ENCODE measurements at regions not wholly inside any gene's neighbourhood (a gene's known extent, or its start where the extent isn't known, plus 50 kb on each side); places are given as distances from the start of the nearest gene placed in this dataset.
"Not testable (repeated sequence)": the region's sequence is repeated elsewhere in the genome, so short reads cannot be mapped to it uniquely, and the experiment has no call there.

- no peak for DNase-seq (ENCODE audit: low read depth, low spot score)
Observed at GRCh38 chr4:116143198-116143597, 942.2 kb downstream of the TRAM1L1 start.

DNA sequence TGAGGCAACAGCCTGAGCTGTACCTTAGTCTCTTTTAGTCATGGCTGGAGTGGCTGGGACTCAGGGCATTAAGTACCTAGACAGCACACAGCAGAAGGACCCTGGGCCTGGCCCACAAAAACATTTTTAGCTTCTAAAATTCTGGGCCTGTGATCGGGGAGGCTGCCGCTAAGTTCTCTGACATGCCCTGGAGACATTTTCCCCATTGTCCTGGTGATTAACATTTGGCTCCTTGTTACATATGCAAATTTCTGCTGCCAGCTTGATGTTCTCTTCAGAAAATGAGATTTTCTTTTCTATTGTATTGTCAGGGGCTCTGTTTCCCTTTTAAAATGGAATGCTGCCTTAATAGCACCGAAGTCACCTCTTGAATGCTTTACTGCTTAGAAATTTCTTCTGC is 952.4 kb downstream of the TRAM1L1 start:
- DNase-seq (ENCODE audit: low read depth, low spot score), result no peak

DNA sequence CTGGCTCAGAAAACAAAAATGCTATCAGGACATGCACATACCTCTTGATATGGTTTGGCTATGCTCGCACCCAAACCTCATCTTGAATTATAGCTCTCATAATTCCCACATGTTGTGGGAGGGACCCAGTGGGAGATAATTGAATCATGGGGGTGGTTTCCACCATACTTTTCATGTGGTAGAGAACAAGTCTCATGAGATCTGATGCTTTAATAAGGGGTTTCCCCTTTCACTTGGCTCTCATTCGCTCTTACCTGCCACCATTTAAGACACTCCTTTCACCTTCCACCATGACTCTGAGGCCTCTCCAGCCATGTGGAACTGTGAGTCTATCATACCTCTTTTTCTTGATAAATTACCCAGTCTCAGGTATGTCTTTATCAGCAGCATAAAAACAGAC is 958.6 kb downstream of the TRAM1L1 start:
- no peak for DNase-seq (ENCODE audit: low read depth, low spot score)

- peak; percentile 17 for DNase-seq (ENCODE audit: low read depth, low spot score)
Observed at GRCh38 chr4:116122124-116122523, 963.3 kb downstream of the TRAM1L1 start.

GRCh38 chr4:116118221-116118620 is 967.2 kb downstream of the TRAM1L1 start:
- DNase-seq (ENCODE audit: low read depth, low spot score), result no peak

GRCh38 chr4:116112861-116113260 is 972.5 kb downstream of the TRAM1L1 start:
- not testable (repeated sequence) for DNase-seq (ENCODE audit: low read depth, low spot score)

DNA sequence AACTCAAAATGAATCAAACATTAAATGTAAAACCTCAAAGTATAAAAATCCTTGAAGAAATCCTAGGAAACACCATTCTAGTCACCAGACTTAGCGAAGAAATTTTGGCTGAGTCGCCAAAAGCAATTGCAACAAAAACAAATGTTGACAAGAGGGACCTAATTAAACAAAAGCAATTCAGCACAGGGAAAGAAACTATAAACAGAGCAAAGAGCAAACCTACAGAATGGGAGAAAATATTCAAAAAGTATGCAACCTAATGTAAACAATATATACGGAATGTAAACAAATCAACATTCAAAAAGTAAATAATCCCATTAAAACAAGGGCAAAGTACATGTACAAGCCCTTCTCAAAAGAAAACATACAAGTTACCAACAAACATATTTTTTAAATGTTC is 974.7 kb downstream of the TRAM1L1 start:
- DNase-seq (ENCODE audit: low read depth, low spot score), result no peak

- DNase-seq (ENCODE audit: low read depth, low spot score), result no peak
Observed at GRCh38 chr4:116108606-116109005, 976.8 kb downstream of the TRAM1L1 start.

DNA sequence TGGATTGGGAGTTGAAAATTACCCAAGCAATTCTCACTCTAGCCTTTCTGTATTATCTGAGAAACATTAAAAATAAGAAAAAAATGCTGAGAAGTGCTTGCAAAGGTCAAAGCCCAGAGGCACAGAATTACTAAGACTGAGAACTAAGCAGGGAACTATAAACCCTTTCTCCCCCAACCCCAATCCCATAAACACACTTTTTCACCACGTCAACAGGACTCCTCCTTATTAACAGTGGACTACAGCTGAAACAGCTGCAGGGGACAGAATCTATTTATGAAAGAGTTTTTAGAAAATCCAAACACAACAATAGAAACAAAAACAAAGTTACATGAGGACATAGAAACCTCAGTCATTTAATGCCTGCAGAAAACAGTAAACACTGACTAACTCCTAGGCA is 984.1 kb downstream of the TRAM1L1 start:
- no peak for DNase-seq (ENCODE audit: low read depth, low spot score)

DNA sequence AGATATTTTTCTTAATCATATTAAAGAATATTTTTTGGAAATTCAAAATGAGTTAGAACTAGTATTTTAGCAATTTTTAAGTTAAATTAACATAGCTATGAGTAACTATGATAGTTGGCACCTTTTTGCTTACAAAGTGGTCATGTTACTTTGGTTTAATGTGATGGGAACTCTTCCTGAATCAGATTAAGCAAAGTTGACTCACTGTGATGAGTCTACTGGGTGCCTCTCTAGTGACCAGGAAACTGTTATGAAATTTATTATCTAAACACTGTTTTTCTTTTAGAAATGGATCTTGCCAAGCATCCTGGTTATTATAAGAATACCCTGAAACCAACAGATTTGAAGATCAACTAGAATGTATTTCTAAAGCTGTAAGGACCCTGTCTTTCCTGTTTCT is 985.8 kb downstream of the TRAM1L1 start:
- DNase-seq (ENCODE audit: low read depth, low spot score), result no peak

DNA sequence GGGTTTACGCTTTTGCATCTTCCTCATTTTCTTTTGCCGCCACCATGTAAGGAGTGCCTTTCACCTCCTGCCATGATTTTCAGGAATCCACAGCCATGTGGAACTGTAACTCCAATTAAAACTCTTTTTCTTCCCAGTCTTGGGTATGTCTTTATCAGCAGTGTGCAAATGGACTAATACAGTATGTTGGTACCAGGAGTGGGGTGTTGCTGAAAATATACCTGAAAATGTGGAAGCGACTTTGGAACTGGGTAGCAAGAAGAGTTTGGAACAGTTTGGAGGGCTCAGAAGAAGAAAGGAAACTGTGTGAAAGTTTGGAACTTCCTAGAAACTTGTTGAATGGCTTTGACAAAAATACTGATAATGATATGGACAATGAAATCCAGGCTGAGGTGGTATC is 983.9 kb upstream of the NDST4 start:
- not testable (repeated sequence) for DNase-seq (ENCODE audit: low read depth, low spot score)

DNA sequence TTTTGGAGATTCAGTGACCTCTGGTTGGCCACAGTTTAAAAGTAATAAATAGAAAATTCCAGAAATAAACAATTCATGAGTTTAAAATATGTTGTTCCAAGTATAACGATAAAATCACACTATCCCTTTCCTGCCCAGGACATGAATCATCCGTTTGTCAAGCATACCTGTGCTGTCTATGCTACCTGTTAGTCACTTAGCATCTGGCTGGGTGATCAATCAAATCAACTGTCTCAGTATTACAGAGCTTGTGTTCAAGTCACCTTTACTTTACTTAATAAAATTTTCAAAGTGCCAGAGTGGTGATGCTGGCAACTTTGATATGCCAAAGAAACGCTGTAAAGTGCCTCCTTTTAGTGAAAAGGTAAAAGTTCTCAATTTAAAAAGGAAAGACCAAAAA is 979.5 kb upstream of the NDST4 start:
- DNase-seq (ENCODE audit: low read depth, low spot score), result no peak

- peak; percentile 40 for DNase-seq (ENCODE audit: low read depth, low spot score)
Observed at GRCh38 chr4:116088771-116089170, 975.4 kb upstream of the NDST4 start.

- no peak for DNase-seq (ENCODE audit: low read depth, low spot score)
Observed at GRCh38 chr4:116082808-116083366, 969.5 kb upstream of the NDST4 start.

- DNase-seq (ENCODE audit: low read depth, low spot score), result no peak
Observed at GRCh38 chr4:116073051-116073450, 959.6 kb upstream of the NDST4 start.

DNA sequence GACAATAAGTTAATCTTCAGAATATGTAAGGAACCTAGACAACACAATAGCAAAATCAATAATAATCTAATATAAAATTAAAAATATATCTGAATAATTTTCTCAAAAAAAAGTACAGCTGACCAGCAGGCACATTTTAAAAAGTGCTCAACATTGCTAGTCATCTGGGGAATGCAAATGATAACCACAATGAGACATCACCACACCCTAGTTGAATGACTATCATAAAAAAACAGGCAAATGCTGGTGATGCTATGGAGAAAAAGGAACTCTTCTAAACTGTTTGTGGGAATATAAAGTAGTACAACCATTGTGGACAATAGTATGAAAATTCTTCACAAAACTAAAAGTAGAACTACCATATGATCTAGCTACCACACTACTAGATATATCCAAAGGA is 956.9 kb upstream of the NDST4 start:
- DNase-seq (ENCODE audit: low read depth, low spot score), result no peak

- DNase-seq (ENCODE audit: low read depth, low spot score), result no peak
Observed at GRCh38 chr4:116066711-116067245, 953.4 kb upstream of the NDST4 start.

- no peak for DNase-seq (ENCODE audit: low read depth, low spot score)
Observed at GRCh38 chr4:116064331-116064730, 950.9 kb upstream of the NDST4 start.

DNA sequence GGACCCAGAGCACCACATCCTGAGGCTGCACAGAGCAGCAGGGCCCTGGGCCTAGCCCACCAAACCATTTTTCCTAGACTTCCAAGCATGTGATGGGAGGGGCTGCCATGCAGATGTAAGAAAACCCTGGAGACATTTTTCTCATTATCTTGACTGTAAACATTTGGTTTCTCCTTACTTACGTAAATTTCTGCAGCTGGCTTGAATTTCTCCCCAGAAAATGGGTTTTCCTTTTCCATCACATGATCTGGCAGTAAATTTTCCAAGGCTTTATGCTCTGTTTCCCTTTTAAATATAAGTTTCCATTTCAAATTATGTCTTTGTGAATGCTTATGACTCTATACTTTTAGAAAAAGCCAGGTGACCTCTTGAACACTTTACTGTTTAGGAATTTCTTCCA is 945.9 kb upstream of the NDST4 start:
- no peak for DNase-seq (ENCODE audit: low read depth, low spot score)

DNA sequence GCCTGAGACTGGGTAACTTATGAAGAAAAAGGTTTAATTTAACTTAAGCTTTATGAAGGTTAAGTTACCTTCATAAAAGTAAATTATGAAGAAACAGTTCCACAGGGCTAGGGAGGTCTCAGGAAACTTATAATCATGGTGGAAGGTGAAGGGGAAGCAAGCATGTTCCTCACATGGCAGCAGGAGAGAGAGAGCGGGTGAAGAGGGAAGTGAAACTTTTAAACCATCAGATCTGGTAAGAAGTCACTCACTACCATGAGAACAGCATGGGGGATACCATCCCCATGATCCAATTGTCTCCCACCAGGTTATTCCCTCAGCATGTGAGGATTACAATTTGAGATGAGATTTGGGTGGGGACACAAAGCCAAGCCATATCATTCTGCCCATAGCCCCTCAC is 944.7 kb upstream of the NDST4 start:
- no peak for DNase-seq (ENCODE audit: low read depth, low spot score)

DNA sequence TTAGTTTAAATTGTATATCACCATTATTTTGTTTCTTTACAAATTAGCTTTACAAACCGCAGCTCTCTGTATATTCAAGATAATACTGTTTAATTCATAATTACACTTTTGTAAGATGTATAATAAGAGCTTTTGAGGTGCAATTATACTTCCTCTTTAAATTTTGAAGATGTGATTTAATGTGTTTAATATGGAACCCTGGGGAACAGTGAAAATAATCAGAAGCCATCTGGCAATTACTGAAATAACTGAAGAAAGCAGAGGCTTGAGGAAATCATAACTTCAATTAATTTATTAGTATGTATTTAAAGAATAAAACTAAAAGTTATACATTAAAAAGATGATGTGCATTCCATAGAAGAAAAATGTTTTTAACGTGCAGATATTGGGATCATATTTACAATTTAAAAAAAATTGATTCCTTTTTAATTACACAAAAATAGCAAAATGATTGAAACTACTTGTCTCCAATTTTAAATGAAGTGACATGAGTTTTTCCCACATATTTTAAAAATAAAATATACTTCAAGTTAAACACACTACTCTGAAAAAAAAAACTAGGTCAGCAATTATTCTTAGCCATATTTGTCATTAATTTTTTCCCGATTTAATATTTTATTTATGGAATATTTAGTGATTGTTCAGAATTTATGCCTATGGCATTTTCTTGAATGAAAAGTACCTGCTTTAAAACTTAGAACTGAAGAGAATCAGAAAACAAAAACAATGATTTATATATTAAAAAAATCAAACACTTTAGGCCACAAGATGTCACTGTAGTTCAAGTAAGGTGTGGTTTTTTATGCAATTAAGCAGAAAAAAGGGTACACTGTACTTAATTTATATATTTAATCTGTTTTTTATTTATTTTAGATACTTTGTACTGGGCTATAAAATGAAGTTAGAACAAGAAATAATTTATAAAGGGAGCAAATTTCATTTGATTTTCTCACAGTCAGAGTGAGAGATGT is 942.7 kb upstream of the NDST4 start:
- DNase-seq (ENCODE audit: low read depth, low spot score), result no peak

DNA sequence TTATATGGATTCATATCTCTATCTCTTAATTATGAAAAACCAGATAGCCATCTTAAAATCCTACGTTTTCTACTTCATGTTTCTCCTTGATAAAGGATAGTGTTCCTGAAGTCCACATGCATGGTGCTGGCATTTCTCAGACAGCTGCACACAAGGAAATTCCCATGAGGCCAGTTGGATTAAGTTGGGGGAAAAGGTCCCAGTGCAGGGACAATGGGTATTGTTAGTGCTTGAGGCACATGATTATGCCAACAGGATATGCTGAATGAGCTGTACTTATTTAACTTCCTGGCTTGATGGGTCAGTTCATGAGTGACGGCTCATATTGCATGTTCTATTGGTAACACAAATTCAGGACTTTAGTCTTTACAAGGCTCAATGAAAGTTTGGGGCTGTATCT is 913.9 kb upstream of the NDST4 start:
- DNase-seq (ENCODE audit: low read depth, low spot score), result no peak

All from astrocyte of the hippocampus (primary cell).